HepG2 (cell line): ENCODE measurements at regions not wholly inside any gene's neighbourhood (a gene's known extent, or its start where the extent isn't known, plus 50 kb on each side); places are given as distances from the start of the nearest gene placed in this dataset.

Source experiments
- POLR2AphosphoS2 ChIP-seq: IDR thresholded peaks from 2 replicates; pipeline ENCODE4 v1.6.1; 2011; ENCODE audit warnings: low read depth, low read length, improper control_type of control experiment
- SRSF4 ChIP-seq: fragments of 200-400 bp; formaldehyde crosslinking; IDR thresholded peaks from one replicate; pipeline ENCODE4 v1.6.1; 2018; ENCODE audit warnings: mild to moderate bottlenecking, low read depth, low read length, moderate library complexity; ENCODE audit not compliant: poor library complexity, severe bottlenecking
- ZNF138 ChIP-seq: sonication (generic); formaldehyde crosslinking; IDR thresholded peaks from 2 replicates; pipeline ENCODE4 v1.5.0; 2020; ENCODE audit warnings: mild to moderate bottlenecking, low read depth, missing genetic modification reagents
- ZNF740 ChIP-seq: sonication (generic); formaldehyde crosslinking; IDR thresholded peaks from 2 replicates; pipeline ENCODE4 v1.4.0; 2020; ENCODE audit warnings: missing genetic modification reagents
- TF ChIP-seq, protein P1 (sequence below): sonication (generic); formaldehyde crosslinking; IDR thresholded peaks from 2 replicates; pipeline ENCODE4 v1.4.0; 2020; ENCODE audit warnings: missing genetic modification reagents

GRCh38 chr12:61985830-61986229 is 274.4 kb upstream of the USP15 start:
- TF ChIP-seq ZNF740 (no peak), SRSF4 (no peak), POLR2AphosphoS2 (no peak), ZNF138 (CRISPR knock-in tag) (no peak)
- TF ChIP-seq, protein P1, sequence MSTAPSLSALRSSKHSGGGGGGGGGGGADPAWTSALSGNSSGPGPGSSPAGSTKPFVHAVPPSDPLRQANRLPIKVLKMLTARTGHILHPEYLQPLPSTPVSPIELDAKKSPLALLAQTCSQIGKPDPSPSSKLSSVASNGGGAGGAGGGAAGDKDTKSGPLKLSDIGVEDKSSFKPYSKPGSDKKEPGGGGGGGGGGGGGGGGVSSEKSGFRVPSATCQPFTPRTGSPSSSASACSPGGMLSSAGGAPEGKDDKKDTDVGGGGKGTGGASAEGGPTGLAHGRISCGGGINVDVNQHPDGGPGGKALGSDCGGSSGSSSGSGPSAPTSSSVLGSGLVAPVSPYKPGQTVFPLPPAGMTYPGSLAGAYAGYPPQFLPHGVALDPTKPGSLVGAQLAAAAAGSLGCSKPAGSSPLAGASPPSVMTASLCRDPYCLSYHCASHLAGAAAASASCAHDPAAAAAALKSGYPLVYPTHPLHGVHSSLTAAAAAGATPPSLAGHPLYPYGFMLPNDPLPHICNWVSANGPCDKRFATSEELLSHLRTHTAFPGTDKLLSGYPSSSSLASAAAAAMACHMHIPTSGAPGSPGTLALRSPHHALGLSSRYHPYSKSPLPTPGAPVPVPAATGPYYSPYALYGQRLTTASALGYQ (CRISPR knock-in tag), result no peak
